ENCODE measurements at regions not wholly inside any gene's neighbourhood (a gene's known extent, or its start where the extent isn't known, plus 50 kb on each side); places are given as distances from the start of the nearest gene placed in this dataset.
"Not testable (repeated sequence)": the region's sequence is repeated elsewhere in the genome, so short reads cannot be mapped to it uniquely, and the experiment has no call there.

DNA sequence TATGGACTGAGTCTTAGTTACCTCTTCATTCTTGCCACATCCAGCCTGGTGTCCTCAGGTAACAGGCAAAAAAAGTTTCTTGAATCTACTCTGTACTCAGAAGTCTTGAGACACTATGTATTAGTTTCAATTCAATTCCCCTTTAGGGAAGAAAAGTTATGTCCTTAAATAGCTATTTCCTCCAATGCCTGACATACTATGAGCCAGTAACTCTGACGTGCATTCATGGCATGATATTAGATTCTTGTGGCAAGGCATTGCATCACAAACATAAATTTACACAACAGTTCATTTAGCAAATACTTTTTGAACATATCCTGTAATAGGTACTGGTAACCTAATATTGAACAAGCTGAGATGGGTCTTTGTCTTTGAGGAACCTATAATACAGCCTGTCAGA, 109.3 kb upstream of the FOXB1 start:
- no peak for DNase-seq

DNA sequence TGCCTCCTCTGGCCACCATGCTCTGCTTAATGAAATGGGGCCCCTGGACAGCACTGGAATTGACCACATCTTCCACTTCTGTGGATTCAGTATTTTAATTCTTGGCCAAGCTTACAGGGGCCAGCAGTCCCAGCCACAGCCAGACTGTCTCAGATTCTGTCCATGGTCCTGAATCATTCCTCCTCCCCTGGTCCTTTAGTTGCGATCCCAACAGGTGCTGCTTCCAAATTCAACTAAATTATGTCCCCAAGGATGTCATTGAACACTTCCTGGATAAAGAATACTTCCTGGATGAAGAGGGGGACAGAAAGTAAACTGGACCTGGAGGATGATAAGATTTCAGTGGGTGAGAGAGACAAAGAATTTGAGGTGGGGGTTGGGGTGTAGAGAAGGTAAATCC, 111.1 kb upstream of the FOXB1 start:
- DNase-seq, result no peak

DNA sequence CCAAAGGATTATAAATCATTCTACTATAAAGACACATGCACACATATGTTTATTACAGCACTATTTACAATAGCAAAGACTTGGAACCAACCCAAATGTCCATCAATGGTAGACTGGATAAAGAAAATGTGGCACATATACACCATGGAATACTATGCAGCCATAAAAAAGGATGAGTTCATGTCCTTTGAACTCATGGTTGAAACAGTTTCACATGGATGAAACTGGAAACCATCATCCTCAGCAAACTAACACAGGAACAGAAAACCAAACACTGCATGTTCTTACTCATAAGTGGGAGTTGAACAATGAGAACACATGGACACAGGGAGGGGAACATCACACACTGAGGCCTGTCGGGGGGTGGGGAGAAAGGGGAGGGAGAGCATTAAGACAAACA, 116.2 kb upstream of the FOXB1 start:
- not testable (repeated sequence) for DNase-seq

DNA sequence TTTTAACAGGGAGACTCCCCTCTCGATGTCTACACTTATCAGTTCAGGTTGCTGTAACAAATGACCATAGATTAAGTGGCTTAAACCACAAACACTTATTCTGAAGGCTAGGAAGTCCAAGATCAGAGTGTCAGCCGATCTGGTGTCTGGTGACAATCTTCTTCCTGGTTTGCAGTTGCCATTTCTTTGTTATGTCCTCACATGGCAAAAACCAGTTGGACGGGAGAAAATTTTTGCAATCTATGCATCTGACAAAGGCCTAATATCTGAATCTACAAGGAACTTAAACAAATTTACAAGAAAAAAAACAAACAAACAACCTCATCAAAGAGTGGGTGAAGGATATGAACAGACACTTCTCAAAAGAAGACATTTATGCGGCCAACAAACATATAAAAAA, 116.9 kb upstream of the FOXB1 start:
- DNase-seq, result no peak

- no peak for DNase-seq
These were observed 117.7 kb upstream of the FOXB1 start for GRCh38 chr15:59886441-59886840.

DNA sequence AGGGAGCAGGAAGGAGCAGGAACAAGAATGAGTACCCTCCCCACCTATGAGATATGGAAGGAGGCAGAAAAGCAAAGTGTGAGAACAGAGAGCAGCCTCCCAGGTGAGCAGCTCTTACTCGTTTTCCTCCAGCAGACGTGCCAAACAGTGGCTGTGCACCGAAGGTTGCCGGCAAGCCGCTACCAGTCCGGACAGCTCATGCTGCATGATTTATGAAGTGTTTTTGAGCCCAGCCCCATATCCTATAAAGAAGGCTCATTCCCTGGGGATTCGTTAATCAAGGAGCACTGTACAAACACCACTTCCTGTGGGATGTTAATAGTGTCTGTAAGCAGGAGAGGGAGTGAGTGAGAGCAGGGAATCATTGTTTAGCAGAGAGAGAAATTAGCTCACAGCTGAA, 118.3 kb upstream of the FOXB1 start:
- DNase-seq, result no peak

GRCh38 chr15:59879506-59880265, 124.4 kb upstream of the FOXB1 start:
- no peak for DNase-seq

GRCh38 chr15:59876140-59876539, 128.0 kb upstream of the FOXB1 start:
- DNase-seq, result no peak

DNA sequence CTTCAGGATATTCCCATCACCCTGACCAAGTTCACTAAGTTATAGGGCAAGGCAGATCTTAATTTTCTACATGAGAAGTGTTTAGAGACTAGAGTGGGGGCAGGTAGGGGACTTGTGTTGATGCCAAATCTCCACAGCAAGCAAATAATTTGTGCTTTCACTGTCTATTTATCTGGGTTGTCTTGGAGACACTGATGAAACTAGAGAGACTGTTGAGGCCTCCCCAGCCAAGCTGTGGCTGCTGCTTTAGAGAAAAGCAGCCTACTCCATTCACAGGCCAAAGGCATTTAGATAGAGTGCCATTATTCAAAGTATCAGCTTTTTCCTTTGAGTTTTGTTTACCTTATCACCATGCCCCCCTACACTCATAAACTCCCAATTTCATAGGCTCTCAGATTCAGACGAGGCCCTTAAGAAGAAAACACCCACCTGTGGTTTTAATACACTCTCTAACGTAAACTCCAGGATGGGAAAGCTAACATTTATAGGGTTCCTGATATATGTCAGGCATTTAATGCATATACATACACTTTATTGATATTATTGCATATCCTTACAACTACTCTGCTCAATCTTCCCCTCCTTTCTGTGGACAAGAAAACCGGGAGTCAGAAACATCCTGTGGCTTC, 130.4 kb upstream of the FOXB1 start:
- no peak for DNase-seq

DNA sequence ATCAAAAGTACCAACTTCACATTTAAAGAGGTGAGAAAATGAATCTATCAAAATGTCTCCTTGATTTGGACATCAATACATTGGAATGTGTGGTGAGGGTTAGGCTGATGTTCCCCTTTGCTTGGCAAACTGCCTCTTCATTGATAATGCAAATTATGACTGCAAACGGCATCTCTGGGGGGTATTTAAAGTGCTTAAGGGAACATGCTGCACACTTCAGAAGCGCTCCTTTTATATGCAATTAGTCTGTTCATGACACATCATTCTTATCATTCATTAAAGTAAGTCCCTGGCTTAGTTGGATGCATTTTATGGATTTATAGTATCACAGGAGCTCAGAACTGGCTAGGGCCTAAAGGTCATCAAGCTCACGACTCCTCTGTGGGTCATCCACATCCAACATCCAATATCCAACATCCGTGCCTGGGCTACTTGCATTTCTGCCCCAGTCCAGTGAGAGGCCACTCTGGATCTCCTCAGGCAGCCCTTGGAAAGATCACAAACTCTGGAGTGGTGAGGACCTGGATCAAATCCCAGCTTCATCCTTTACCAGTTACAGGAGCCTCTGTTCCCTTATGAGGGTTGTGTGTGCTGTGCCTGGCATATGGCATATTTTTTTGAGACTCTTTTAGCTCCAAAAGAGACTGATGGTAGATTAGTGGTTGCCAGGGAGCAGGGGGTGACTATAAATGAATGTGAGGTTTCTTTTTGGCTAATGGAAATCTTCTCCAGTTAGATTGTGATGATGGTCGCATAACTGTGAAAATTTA, 136.8 kb upstream of the FOXB1 start:
- no peak for DNase-seq

- no peak for DNase-seq
These were observed 137.5 kb upstream of the FOXB1 start for GRCh38 chr15:59866642-59867041.

DNA sequence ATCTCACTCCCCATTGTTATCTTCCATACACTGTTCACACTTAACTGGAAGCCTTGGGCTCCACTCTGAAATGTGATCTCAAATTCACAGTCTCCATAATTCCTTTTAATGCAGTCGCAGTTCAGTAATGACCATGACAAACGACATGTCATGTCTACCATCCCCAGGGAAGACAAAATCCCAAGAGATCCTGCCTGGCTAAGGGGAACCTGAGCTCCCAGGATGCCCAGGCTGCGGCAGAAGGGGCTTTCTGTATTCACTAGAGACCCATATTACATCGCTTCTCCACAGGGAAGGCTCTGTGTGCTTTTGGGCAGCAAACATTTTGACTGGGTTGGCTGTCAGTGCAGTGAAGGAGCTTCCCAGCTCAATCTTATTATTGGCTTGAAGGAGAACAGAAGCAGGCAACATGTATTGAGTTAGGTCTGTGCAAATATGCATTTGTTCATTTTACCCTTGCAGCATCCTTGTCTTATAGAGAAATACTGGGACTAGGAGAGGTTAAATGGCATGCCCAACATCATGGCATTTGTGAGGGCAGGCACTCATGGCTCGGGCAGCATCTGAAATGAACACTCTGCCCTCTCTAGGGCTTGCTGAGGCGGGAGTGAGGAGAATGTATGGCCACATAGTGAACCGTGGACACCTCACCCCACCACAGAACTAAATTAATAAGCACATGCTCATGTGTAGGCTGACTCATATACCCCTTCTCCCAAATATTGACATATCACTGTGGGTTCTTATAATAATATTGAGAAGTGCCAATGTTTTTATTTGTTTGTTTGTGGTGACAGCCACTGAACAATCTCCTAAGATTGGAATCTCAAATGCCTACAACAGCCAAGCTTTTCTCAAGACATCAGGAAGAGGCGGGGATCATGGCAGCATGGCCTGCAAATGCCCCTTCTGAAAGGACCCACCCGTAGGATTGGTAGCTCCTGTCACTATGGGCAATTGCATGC, 141.6 kb upstream of the FOXB1 start:
- no peak for DNase-seq

- no peak for DNase-seq
These were observed 156.1 kb upstream of the FOXB1 start for GRCh38 chr15:59847968-59848367.

DNA sequence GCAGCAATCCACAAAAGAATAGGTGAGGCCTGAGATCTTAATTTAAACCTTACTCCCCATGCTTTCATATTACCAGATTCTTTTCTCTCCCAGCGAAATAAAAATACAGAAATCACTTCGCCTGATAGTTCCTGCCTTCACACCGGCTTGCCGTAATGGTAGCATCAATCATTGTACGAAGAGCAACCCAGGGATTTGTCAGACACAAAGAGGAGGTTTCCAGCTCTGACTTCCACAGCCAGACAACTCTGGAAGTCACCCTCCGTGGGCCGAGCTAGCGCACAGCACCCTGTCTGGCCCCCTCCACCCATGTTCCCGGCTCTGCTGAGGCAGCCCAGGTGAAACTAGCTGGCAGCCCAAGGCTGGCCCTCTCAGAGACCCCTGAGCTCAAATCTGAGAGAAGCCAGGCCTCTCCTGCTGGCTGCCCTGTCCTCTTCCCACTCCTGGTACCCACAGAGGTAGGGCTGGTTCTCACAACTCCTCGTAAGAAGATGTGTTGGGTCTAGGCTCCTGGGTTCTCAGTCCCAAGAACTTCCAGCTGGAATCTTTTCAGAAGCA, 156.9 kb upstream of the BNIP2 start:
- DNase-seq, result no peak

DNA sequence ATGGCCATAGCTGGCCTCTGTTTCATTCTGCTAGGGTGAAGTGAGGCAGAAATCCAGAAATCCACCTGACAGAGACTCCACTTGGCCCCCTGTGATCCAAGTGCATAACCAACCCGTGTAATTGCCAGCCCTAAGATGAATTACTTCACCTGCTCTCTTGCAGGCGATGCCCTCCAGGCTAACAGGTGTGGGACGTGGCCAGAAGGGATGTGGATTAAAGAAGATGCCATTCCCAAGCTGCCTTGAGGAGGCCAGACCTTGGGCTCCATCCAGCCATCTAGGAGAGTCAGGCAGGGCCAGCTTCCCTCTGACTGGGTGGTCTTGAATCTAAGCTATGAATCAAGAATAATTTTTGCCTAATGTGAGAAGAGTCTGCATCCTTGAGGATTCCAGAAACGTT, 154.5 kb upstream of the BNIP2 start:
- no peak for DNase-seq

- no peak for DNase-seq
These were observed 151.9 kb upstream of the BNIP2 start for GRCh38 chr15:59841036-59841435.

GRCh38 chr15:59839906-59840305, 150.8 kb upstream of the BNIP2 start:
- no peak for DNase-seq

DNA sequence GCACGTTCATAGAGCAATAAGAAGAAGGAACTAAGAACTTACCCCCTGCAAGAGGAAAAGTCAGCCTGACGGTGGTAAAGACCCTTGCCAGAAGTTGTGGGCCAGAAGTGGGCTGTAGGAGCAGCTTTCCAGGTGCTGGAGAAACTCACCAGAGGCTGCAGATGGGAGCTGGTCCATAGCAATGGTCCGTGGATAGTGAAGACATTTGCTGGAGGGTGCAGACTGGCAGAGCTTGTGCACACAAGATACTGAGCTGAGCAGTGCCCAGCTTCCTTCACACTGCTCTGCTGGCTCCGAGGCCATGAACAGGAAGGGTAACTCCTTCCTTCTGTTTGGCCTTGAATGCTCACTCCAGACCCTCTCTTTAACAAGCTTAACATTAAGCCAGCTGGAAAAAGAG, 149.8 kb upstream of the BNIP2 start:
- DNase-seq, result no peak

DNA sequence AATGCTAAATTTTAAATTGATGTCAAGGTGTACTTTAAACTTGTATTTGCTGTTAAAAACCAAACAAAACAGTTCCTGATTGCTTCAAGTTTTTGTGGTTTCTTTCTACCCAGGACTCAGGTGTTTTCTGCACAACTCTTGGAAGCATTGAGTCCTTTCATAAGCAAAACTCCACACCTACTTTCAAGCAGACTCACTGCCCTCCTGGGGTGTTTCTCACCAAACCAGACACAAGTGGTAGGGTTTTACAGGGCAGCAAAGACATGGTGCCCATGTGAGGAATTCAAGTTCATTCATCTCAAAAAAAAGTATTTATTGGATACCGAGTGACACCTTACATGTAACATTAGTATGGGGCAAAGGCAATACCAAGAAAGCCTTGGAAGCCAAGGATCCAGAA, 146.7 kb upstream of the BNIP2 start:
- DNase-seq, result no peak

GRCh38 chr15:59834528-59834927, 145.4 kb upstream of the BNIP2 start:
- DNase-seq, result no peak

- DNase-seq, result no peak
These were observed 144.2 kb upstream of the BNIP2 start for GRCh38 chr15:59833366-59833765.

DNA sequence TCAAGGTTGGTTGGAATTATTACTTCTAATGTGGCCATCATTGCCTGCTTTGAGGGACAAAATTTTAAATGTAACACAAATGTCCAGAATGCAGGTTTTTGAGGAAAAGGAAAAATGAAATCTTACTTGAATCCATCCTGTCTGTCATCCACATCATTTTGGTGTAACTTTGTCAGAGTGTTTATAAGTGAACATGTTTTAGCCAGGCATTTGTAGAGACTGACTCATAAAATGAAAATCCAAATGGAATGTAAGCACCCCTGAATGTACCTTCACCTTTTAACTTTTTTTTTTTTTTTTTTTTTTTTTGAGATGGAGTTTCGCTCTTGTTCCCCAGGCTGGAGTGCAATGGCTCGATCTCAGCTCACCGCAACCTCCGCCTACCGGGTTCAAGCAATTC, 141.8 kb upstream of the BNIP2 start:
- DNase-seq, result no peak

- no peak for DNase-seq
These were observed 141.0 kb upstream of the BNIP2 start for GRCh38 chr15:59830098-59830497.
